ENCODE measurements at regions not wholly inside any gene's neighbourhood (a gene's known extent, or its start where the extent isn't known, plus 50 kb on each side); places are given as distances from the start of the nearest gene placed in this dataset.

- no peaks in the 10 kb centered on the region for H3K4me1 Mint-ChIP-seq (ENCODE audit: low read depth)
- peaks cover 4% of the 10 kb centered on the region for H3K27me3 Mint-ChIP-seq
- H3K4me3 Mint-ChIP-seq, result no peak overlapping the region
- H3K27ac Mint-ChIP-seq, result no peak overlapping the region
- H3K9me3 Mint-ChIP-seq, result no peaks in the 10 kb centered on the region
- no peaks in the 10 kb centered on the region for H3K36me3 Mint-ChIP-seq (ENCODE audit: low read depth)
Measured at GRCh38 chr11:28649922-28650321, 541.7 kb downstream of the METTL15 start.

- Mint-ChIP-seq H3K4me1 (ENCODE audit: low read depth) (no peaks in the 10 kb centered on the region), H3K36me3 (ENCODE audit: low read depth) (no peaks in the 10 kb centered on the region), H3K27me3 (no peaks in the 10 kb centered on the region), H3K27ac (no peak overlapping the region), H3K9me3 (no peaks in the 10 kb centered on the region), H3K4me3 (no peak overlapping the region)
Measured at GRCh38 chr11:28636566-28636965, 528.4 kb downstream of the METTL15 start.

DNA sequence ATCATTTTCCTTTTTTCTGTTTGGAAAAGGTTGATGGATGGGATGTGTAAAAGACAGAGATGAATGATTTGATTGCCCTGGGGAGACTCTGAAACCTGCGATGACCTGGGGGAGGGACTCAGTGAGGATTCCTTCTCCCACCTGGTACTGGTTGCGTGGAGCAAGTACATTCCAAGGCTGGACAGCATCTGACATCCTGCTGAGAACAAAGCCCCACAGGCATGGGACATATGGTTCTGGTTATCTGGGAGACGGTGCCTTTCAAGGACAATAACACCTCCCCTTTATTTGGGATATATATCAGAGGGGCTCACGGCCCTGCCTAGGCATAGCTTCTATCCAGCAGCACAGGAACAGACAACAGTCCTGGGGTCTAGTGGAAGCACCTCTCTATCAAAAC is 527.8 kb downstream of the METTL15 start:
- H3K9me3 Mint-ChIP-seq, result no peaks in the 10 kb centered on the region

GRCh38 chr11:28632338-28632737 is 524.1 kb downstream of the METTL15 start:
- no peaks in the 10 kb centered on the region for H3K4me1 Mint-ChIP-seq (ENCODE audit: low read depth)
- H3K9me3 Mint-ChIP-seq, result no peaks in the 10 kb centered on the region
- no peak overlapping the region for H3K27ac Mint-ChIP-seq
- no peaks in the 10 kb centered on the region for H3K27me3 Mint-ChIP-seq
- no peak overlapping the region for H3K4me3 Mint-ChIP-seq
- no peaks in the 10 kb centered on the region for H3K36me3 Mint-ChIP-seq (ENCODE audit: low read depth)

More for the DNA sequence above, 527.8 kb downstream of the METTL15 start:
- Mint-ChIP-seq H3K27me3 (no peaks in the 10 kb centered on the region), H3K27ac (no peak overlapping the region), H3K4me3 (no peak overlapping the region), H3K36me3 (ENCODE audit: low read depth) (no peaks in the 10 kb centered on the region), H3K4me1 (ENCODE audit: low read depth) (no peaks in the 10 kb centered on the region)

- Mint-ChIP-seq H3K36me3 (ENCODE audit: low read depth) (no peaks in the 10 kb centered on the region), H3K27me3 (no peaks in the 10 kb centered on the region), H3K4me1 (ENCODE audit: low read depth) (no peaks in the 10 kb centered on the region), H3K27ac (no peak overlapping the region), H3K9me3 (no peaks in the 10 kb centered on the region), H3K4me3 (no peak overlapping the region)
Measured at GRCh38 chr11:28631148-28631547, 523.0 kb downstream of the METTL15 start.

- Mint-ChIP-seq H3K36me3 (ENCODE audit: low read depth) (no peaks in the 10 kb centered on the region), H3K4me1 (ENCODE audit: low read depth) (no peaks in the 10 kb centered on the region), H3K9me3 (no peaks in the 10 kb centered on the region), H3K27ac (no peak overlapping the region), H3K27me3 (no peaks in the 10 kb centered on the region), H3K4me3 (no peak overlapping the region)
Measured at GRCh38 chr11:28629235-28629634, 521.0 kb downstream of the METTL15 start.

DNA sequence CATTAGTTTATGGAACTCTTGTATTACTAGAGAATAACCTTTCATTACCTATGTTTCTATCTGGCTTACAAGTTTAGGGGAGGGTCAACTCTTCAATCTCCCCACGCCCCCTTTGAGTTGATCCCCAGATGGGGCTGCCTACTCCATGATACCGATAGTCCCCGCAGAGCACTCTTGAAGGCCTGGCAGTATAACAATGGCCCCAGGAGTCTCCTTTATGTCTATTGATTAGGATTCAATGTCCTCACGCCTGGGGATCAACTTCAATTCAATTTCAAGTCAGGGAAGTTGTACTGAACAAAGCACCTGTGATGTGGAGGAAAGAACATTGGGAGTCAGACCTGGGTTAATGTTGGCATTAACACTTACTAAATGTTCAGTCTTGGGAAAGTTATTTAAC is 520.2 kb downstream of the METTL15 start:
- Mint-ChIP-seq H3K36me3 (ENCODE audit: low read depth) (no peaks in the 10 kb centered on the region), H3K27ac (no peak overlapping the region), H3K4me3 (no peak overlapping the region), H3K9me3 (no peaks in the 10 kb centered on the region), H3K4me1 (ENCODE audit: low read depth) (no peaks in the 10 kb centered on the region), H3K27me3 (no peaks in the 10 kb centered on the region)

- Mint-ChIP-seq H3K4me1 (ENCODE audit: low read depth) (no peaks in the 10 kb centered on the region), H3K9me3 (no peaks in the 10 kb centered on the region), H3K4me3 (no peak overlapping the region), H3K27me3 (no peaks in the 10 kb centered on the region), H3K27ac (no peak overlapping the region), H3K36me3 (ENCODE audit: low read depth) (no peaks in the 10 kb centered on the region)
Measured at GRCh38 chr11:28627690-28628255, 519.6 kb downstream of the METTL15 start.

- H3K27ac Mint-ChIP-seq, result no peak overlapping the region
- no peaks in the 10 kb centered on the region for H3K27me3 Mint-ChIP-seq
- H3K36me3 Mint-ChIP-seq (ENCODE audit: low read depth), result no peaks in the 10 kb centered on the region
- peaks cover 4% of the 10 kb centered on the region for H3K9me3 Mint-ChIP-seq
- H3K4me1 Mint-ChIP-seq (ENCODE audit: low read depth), result no peaks in the 10 kb centered on the region
- no peak overlapping the region for H3K4me3 Mint-ChIP-seq
Measured at GRCh38 chr11:28625532-28625931, 517.3 kb downstream of the METTL15 start.

GRCh38 chr11:28621753-28622152 is 513.6 kb downstream of the METTL15 start:
- Mint-ChIP-seq H3K4me1 (ENCODE audit: low read depth) (no peaks in the 10 kb centered on the region), H3K27me3 (no peaks in the 10 kb centered on the region), H3K36me3 (ENCODE audit: low read depth) (no peaks in the 10 kb centered on the region), H3K27ac (no peak overlapping the region), H3K4me3 (no peak overlapping the region), H3K9me3 (peaks cover 4% of the 10 kb centered on the region)

GRCh38 chr11:28619846-28620540 is 511.8 kb downstream of the METTL15 start:
- peaks cover 4% of the 10 kb centered on the region for H3K9me3 Mint-ChIP-seq
- H3K4me1 Mint-ChIP-seq (ENCODE audit: low read depth), result no peaks in the 10 kb centered on the region
- no peak overlapping the region for H3K27ac Mint-ChIP-seq
- H3K4me3 Mint-ChIP-seq, result no peak overlapping the region
- no peaks in the 10 kb centered on the region for H3K27me3 Mint-ChIP-seq
- no peaks in the 10 kb centered on the region for H3K36me3 Mint-ChIP-seq (ENCODE audit: low read depth)

GRCh38 chr11:28618416-28618815 is 510.2 kb downstream of the METTL15 start:
- no peaks in the 10 kb centered on the region for H3K4me1 Mint-ChIP-seq (ENCODE audit: low read depth)
- H3K27me3 Mint-ChIP-seq, result no peaks in the 10 kb centered on the region
- H3K4me3 Mint-ChIP-seq, result no peak overlapping the region
- H3K27ac Mint-ChIP-seq, result no peak overlapping the region
- H3K36me3 Mint-ChIP-seq (ENCODE audit: low read depth), result no peaks in the 10 kb centered on the region
- peaks cover 4% of the 10 kb centered on the region for H3K9me3 Mint-ChIP-seq

GRCh38 chr11:28616160-28616965 is 508.2 kb downstream of the METTL15 start:
- H3K36me3 Mint-ChIP-seq (ENCODE audit: low read depth), result no peaks in the 10 kb centered on the region
- H3K9me3 Mint-ChIP-seq, result no peaks in the 10 kb centered on the region
- H3K27ac Mint-ChIP-seq, result no peak overlapping the region
- H3K27me3 Mint-ChIP-seq, result no peaks in the 10 kb centered on the region
- H3K4me3 Mint-ChIP-seq, result no peak overlapping the region
- no peaks in the 10 kb centered on the region for H3K4me1 Mint-ChIP-seq (ENCODE audit: low read depth)

DNA sequence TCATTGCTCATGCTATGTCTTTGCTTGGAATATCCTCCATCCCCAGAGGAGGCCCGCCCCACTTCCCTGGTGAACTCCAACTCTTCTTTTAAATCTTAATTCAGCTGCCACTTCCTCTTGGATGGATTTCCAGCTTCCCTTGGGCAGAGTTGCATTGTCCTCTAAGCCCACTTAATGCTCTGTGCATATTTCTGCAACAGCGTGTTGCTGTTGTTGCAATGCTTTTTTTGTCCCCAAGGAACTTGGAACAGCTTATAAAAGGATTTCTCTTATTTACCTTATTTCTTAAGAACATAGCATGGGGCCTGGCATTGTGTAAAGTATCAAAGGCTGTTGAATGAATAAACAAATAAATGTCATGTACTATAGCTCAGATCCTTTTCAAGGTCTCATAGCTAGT is 507.4 kb downstream of the METTL15 start:
- H3K36me3 Mint-ChIP-seq (ENCODE audit: low read depth), result no peaks in the 10 kb centered on the region
- no peaks in the 10 kb centered on the region for H3K4me1 Mint-ChIP-seq (ENCODE audit: low read depth)
- H3K4me3 Mint-ChIP-seq, result no peak overlapping the region
- no peak overlapping the region for H3K27ac Mint-ChIP-seq
- no peaks in the 10 kb centered on the region for H3K9me3 Mint-ChIP-seq
- H3K27me3 Mint-ChIP-seq, result no peaks in the 10 kb centered on the region

- H3K9me3 Mint-ChIP-seq, result peaks cover 6% of the 10 kb centered on the region
- H3K27me3 Mint-ChIP-seq, result no peaks in the 10 kb centered on the region
- H3K27ac Mint-ChIP-seq, result no peak overlapping the region
- no peaks in the 10 kb centered on the region for H3K36me3 Mint-ChIP-seq (ENCODE audit: low read depth)
- H3K4me3 Mint-ChIP-seq, result no peak overlapping the region
- H3K4me1 Mint-ChIP-seq (ENCODE audit: low read depth), result no peaks in the 10 kb centered on the region
Measured at GRCh38 chr11:28606930-28607329, 498.7 kb downstream of the METTL15 start.

All from stimulated activated naive CD8-positive, alpha-beta T cell treated with anti-CD3 and anti-CD28 coated beads, Interleukin-15, Interleukin-2, amounts not matched to agents 100 ng/mL and 50 ng/mL, for 24 hours (primary cell).